Smooth muscle cell (in vitro differentiated cells): ENCODE measurements at regions not wholly inside any gene's neighbourhood (a gene's known extent, or its start where the extent isn't known, plus 50 kb on each side); places are given as distances from the start of the nearest gene placed in this dataset.

ENCODE experiments used
- DNase-seq: peaks from one replicate; lab custom pipeline; 2025; ENCODE audit not compliant: unreplicated experiment; lab: John Stamatoyannopoulos, UW
- H2AFZ ChIP-seq: fragments of 200-600 bp; sonication (generic); 2 replicates; pipeline ENCODE4 v1.6.0; 2016; ENCODE audit warnings: antibody characterized with exemption, low read depth, mild to moderate bottlenecking
- H3F3A ChIP-seq: fragments of 200-600 bp; sonication (generic); 2 replicates; pipeline ENCODE4 v1.6.0; 2017; ENCODE audit warnings: antibody characterized with exemption, low read depth
- H3K27ac ChIP-seq: fragments of 200-600 bp; sonication (generic); 2 replicates; pipeline ENCODE4 v1.5.1; 2016; ENCODE audit warnings: low read depth, mild to moderate bottlenecking
- H3K27me3 ChIP-seq: fragments of 200-600 bp; sonication (generic); 2 replicates; pipeline ENCODE4 v1.6.1; 2016; ENCODE audit warnings: low read depth, mild to moderate bottlenecking
- H3K36me3 ChIP-seq: fragments of 200-600 bp; sonication (generic); 2 replicates; pipeline ENCODE4 v1.5.1; 2016; ENCODE audit warnings: low read depth
- H3K4me1 ChIP-seq: fragments of 200-600 bp; sonication (generic); 2 replicates; pipeline ENCODE4 v1.5.1; 2016; ENCODE audit warnings: low read depth
- H3K4me2 ChIP-seq: fragments of 200-600 bp; sonication (generic); 2 replicates; pipeline ENCODE4 v1.6.0; 2016; ENCODE audit warnings: mild to moderate bottlenecking
- H3K4me3 ChIP-seq: fragments of 200-600 bp; sonication (generic); 2 replicates; pipeline ENCODE4 v1.5.1; 2016; ENCODE audit warnings: mild to moderate bottlenecking
- H3K79me2 ChIP-seq: fragments of 200-600 bp; sonication (generic); 2 replicates; pipeline ENCODE4 v1.6.0; 2016; ENCODE audit warnings: low read depth, mild to moderate bottlenecking
- H3K9ac ChIP-seq: fragments of 200-600 bp; sonication (generic); 2 replicates; pipeline ENCODE4 v1.6.0; 2016; ENCODE audit warnings: low read depth
- H3K9me3 ChIP-seq: fragments of 200-600 bp; sonication (generic); replicated peaks from 2 replicates; pipeline ENCODE4 v1.5.1; 2016; ENCODE audit warnings: low read depth
- H4K20me1 ChIP-seq: fragments of 200-600 bp; sonication (generic); 2 replicates; pipeline ENCODE4 v1.6.0; 2016; ENCODE audit warnings: low read depth
- CTCF ChIP-seq: fragments of 200-600 bp; sonication (generic); IDR thresholded peaks from 2 replicates; pipeline ENCODE4 v1.5.1; 2017; ENCODE audit warnings: borderline replicate concordance, mild to moderate bottlenecking, antibody characterized with exemption; ENCODE audit not compliant: insufficient read depth, poor library complexity, severe bottlenecking
- WGBS: methylation state at CpG from one replicate; pipeline ENCODE4 v1.1.7; 2016; ENCODE audit warnings: low lambda C conversion rate; 5-methylcytosine and 5-hydroxymethylcytosine counted together

- H3K4me2 ChIP-seq, result no peak overlapping the region
- no peak overlapping the region for H3K27ac ChIP-seq
- H2AFZ ChIP-seq, result no peak overlapping the region
- H3K36me3 ChIP-seq, result no peaks in the 10 kb centered on the region
- no peaks in the 10 kb centered on the region for H3F3A ChIP-seq
- WGBS, result 90% methylated on average over 3 of the region's 3 CpGs
- no peak for DNase-seq
- no peaks in the 10 kb centered on the region for H3K27me3 ChIP-seq
- no peaks in the 10 kb centered on the region for H3K4me1 ChIP-seq
- H4K20me1 ChIP-seq, result no peaks in the 10 kb centered on the region
- H3K9ac ChIP-seq, result no peak overlapping the region
- no peaks in the 10 kb centered on the region for H3K79me2 ChIP-seq
- no peaks in the 10 kb centered on the region for H3K9me3 ChIP-seq
- no peak for TF ChIP-seq CTCF
- H3K4me3 ChIP-seq, result no peak overlapping the region
These were observed 143.0 kb upstream of the MAOA start for GRCh38 chrX:43513085-43513484.

GRCh38 chrX:43514820-43515219 is 141.3 kb upstream of the MAOA start:
- H3K27ac ChIP-seq, result no peak overlapping the region
- no peak overlapping the region for H3K4me2 ChIP-seq
- no peak overlapping the region for H2AFZ ChIP-seq
- H3K27me3 ChIP-seq, result no peaks in the 10 kb centered on the region
- no peak for TF ChIP-seq CTCF
- H3K79me2 ChIP-seq, result no peaks in the 10 kb centered on the region
- H3K9me3 ChIP-seq, result no peaks in the 10 kb centered on the region
- 93% methylated on average over 1 of the region's 1 CpG for WGBS
- H3K36me3 ChIP-seq, result no peaks in the 10 kb centered on the region
- no peaks in the 10 kb centered on the region for H3K4me1 ChIP-seq
- H3K9ac ChIP-seq, result no peak overlapping the region
- no peaks in the 10 kb centered on the region for H3F3A ChIP-seq
- no peak overlapping the region for H3K4me3 ChIP-seq
- DNase-seq, result no peak
- no peaks in the 10 kb centered on the region for H4K20me1 ChIP-seq

GRCh38 chrX:43522582-43522981 is 133.5 kb upstream of the MAOA start:
- DNase-seq, result no peak
- Histone ChIP-seq H3F3A (no peaks in the 10 kb centered on the region), H3K4me3 (no peak overlapping the region), H3K9me3 (no peaks in the 10 kb centered on the region), H4K20me1 (no peaks in the 10 kb centered on the region), H3K79me2 (no peaks in the 10 kb centered on the region), H2AFZ (no peak overlapping the region), H3K36me3 (no peaks in the 10 kb centered on the region), H3K9ac (no peak overlapping the region), H3K4me2 (no peak overlapping the region), H3K4me1 (no peaks in the 10 kb centered on the region), H3K27ac (no peak overlapping the region), H3K27me3 (no peaks in the 10 kb centered on the region)
- no peak for TF ChIP-seq CTCF
- WGBS, result 96% methylated on average over 3 of the region's 3 CpGs

- WGBS, result 91% methylated on average over 5 of the region's 5 CpGs
- H3K36me3 ChIP-seq, result no peaks in the 10 kb centered on the region
- H3K4me3 ChIP-seq, result no peak overlapping the region
- no peak overlapping the region for H3K27ac ChIP-seq
- H3K4me1 ChIP-seq, result no peaks in the 10 kb centered on the region
- no peaks in the 10 kb centered on the region for H4K20me1 ChIP-seq
- no peaks in the 10 kb centered on the region for H3F3A ChIP-seq
- no peak overlapping the region for H3K4me2 ChIP-seq
- no peak for DNase-seq
- TF ChIP-seq CTCF, result no peak
- H3K79me2 ChIP-seq, result no peaks in the 10 kb centered on the region
- H3K9me3 ChIP-seq, result no peaks in the 10 kb centered on the region
- H2AFZ ChIP-seq, result no peak overlapping the region
- H3K9ac ChIP-seq, result no peak overlapping the region
- no peaks in the 10 kb centered on the region for H3K27me3 ChIP-seq
These were observed 130.0 kb upstream of the MAOA start for GRCh38 chrX:43525901-43526610.
